Cerebellar nuclear complex (tissue), 1 donor: ENCODE measurements at regions not wholly inside any gene's neighbourhood (a gene's known extent, or its start where the extent isn't known, plus 50 kb on each side); places are given as distances from the start of the nearest gene placed in this dataset.

Source experiments
- DNase-seq, 2 experiments: peaks; one replicate each; lab custom pipeline; 2025; lab: John Stamatoyannopoulos, UW

GRCh38 chr3:71890356-71890931, 105.5 kb upstream of the PROK2 start:
- DNase-seq, result no peak

- no peak for DNase-seq
Observed at GRCh38 chr3:71887256-71887655, 102.3 kb upstream of the PROK2 start.

DNA sequence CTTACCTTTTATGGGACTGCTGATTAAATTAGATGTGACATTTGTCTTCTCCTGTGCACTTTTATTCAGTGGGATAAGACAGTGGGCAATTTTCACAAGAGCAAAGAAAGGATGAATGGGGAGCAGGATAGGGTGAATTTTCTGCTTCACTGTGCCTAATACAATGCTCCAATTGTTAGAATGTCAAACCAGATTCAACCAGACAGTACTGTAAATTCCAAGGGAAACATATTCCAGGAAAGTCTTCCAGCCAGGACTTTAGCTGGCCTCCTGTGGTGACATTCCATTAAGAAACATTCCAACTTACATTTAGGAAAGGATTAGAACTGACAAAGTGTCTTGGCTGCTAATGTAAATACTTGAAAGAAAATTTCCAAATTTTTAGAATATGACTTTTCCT, 100.1 kb upstream of the PROK2 start:
- no peak for DNase-seq

DNA sequence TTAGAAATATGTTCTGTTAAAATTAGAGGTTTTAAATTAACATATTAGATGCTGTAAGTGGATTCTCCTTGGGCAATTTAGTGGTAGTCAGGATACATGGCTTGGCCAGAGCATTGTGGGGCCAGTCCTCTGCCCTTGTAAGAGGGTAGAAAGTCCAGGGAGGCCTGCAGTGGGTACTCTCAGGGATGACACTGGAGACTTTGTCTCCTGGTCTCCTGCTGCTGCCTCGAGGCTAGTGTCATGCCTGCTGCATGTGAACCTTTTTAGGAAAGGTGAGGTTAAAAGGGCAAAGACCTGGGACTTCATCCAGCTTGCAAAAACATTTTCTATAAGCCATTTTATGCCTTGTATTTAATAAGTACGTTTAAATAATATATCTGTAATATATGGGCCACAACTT, 96.8 kb upstream of the PROK2 start:
- DNase-seq, result no peak

GRCh38 chr3:71881041-71881440, 96.1 kb upstream of the PROK2 start:
- DNase-seq, result no peak

DNA sequence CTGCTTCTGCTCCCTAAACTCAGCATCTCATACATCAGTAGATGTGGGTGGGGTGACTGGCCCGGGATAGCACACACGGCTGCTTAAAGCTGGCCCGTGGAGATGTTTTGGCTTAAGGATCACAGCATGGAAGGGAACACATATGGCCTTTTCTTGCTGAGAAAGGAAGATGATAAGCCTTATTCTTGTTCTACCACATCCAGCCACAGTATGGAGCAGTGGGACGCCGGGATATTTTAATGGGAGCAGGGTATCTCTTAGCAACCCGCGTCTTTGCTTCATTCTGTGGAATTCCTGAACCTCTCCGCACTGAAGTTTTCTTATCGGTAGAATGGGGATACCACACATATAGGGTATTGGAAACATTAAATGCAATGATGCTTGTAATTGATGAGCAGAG, 94.1 kb upstream of the PROK2 start:
- DNase-seq, result no peak

DNA sequence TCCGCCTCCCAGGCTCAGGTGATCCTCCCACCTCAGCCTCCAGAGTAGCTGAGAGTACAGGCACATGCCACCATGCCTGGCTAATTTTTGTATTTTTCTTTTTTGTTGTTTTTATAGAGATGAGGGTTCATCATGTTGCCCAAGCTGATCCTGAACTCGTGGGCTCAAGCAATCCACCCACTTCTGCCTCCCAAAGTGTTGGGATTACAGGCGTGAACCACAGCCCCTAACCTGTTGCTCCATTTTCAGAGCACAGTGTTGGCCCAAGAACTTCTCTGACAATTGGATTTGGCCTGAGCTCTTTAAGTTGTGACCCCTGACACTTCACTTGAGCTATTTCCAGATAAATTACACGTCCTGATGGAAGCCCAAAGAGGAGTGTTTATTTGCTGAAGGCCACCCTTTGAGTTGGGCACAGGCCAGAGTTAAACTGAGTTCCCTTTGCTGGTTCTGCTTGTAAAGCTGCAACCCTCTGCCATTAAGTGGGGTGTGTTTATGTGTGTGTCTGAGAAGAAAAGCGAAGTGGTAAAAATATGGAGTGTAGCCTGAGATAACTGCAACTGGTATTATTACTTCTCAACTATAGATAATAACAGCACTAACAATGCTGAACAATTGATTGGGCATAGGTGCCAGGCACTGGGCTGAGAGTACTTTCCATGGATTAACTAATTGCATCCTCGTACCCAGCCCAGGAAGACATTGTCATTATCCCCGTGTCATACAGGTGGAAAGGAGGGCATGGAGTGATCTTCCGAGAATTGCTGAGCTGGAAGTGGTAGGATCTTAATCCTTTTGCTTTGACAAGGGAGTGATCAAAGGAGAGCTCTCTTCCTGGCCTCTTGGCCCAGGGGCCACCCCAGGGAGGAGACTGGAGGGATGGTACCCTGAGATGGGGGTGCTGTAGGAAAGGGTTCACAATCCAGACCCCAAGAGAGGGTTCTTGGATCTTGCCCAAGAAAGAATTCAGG, 91.5 kb upstream of the PROK2 start:
- no peak for DNase-seq

DNA sequence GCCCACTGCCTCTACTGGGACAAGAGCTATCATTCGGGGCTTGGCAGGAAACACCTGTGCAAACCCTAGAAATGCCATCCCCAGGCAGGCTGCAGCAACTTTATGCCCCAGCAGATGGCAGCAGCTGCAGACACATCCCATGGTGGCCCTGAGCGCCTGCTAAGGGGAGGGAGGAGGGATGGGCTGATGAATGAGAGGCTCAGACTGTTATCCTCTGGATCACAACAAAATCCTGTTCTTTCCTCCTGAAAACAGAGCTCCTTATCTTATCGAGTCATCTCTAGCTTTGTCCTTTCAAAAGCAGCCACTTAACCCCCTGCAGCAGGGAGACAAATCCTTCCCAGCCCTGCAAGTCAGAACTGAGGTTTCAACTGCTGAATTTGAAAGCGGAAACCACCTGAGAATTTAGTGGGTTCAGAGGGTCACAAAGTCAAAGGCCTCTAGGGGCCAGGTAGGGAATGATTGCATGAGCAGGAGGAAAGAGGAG, 90.6 kb upstream of the PROK2 start:
- DNase-seq, result no peak

DNA sequence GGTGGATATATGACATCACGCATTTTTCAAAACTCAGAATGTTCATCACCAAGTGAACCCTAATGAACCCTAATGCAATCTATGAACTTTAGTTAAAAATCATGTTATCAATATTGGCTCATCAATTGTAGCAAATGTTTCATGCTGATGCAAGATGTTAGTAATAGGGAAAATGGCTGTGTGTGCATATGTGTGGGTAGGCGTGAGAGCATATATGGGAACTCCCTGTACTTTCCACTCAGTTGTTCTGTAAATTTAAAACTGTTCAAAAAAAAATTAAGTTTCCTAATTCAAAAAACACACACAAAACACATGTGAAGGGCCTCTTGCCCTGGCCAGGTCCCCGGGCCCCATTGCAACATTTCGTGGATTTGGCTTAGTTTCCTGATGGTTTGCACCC, 89.7 kb upstream of the PROK2 start:
- no peak for DNase-seq

DNA sequence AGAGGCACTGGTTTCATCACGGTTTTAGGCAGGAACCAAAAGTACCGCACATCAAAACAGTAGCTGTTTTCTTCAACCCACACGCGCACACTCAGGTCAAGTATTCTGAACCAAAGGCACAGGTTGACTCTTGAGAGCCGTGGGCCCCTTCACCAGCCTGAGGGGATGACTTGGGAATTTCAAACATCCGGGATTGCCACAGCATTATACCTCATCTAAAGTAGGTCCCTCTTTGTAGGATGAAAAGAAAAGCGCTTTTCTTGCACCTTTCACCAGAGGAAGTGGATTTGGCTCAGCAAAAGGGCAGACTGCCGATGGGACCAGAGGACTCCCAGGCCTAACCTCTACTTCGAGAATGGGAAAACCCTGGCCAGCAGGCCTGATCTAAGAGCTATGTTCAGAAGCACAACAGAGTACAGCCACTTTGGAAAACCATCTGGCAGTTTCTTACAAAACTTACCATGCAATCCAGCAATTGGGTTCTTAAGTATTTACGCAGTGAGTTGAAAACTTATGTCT, 88.2 kb upstream of the PROK2 start:
- DNase-seq, result no peak

- DNase-seq, result no peak
Observed at GRCh38 chr3:71872256-71872655, 87.3 kb upstream of the PROK2 start.

DNA sequence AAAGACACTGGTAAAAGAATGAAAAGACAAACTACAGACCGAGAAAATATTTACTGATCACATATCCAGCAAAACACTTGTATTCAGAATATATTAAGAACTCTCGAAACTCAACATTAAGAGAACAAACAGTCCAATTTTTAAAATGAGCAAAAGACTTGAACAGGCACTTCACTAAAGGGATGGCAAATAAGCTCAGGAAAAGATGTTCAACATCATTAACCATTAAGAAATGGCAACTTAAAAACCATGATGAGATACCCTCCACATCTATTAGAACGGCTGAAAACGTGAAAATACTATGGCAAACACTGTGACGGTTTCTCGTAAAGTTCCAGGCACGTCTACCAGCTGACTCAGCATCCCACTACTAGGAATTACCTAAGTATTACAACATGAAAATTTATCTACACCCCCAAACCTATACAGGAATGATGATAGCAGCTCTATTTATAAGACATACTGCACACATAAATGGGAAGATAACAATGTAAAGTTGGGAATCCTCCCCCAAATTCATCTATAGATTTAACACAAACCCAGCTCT, 86.1 kb upstream of the PROK2 start:
- no peak for DNase-seq

GRCh38 chr3:71868876-71869275, 83.9 kb upstream of the PROK2 start:
- no peak for DNase-seq

DNA sequence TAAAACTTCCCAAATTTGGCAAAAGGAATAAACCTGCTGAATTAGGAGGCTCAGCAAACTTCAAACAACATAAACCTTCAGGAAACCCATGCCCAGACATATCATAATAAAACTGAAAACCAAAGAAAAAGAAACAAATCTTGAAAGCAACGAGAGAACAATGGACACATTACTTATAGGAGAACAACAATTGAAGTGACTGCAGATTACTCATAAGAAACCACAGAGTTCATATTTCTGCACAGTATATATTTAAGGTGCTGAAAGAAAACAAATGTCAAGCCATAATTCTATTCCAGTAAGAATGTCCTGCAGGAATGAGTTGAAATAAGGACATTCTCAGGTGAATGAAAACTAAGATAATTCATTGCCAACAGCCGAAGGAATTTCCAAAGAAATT, 80.8 kb upstream of the PROK2 start:
- DNase-seq, result no peak

DNA sequence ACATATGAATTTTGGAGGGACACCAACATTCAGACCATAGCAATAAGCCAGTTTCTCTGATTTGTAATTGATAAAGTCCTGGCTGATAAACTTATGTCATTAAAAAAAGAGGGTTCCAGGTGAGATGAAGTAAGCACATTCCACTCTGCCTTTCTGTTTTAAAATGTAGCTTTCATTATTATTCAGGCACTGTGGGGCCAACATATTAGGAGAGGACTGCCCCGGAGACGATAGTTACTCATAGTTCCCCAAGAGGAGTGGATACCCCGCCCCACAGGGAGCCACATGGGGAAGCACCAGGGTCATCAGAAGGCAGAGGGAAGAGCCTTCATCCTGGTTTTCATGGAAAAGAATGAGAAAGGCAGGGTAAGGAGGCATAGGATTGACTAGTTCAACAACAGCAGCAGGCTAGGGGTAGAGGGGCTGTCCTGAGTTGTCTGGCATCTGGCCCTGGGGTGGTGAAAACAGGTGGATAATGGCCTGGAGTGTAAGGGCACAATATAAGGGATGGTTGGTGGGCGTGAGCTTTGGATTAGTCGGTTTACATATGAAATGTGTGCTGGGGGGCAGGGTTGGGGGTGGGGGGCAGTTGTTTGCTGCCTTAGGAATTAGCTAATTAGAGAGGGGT, 78.7 kb upstream of the PROK2 start:
- no peak for DNase-seq

DNA sequence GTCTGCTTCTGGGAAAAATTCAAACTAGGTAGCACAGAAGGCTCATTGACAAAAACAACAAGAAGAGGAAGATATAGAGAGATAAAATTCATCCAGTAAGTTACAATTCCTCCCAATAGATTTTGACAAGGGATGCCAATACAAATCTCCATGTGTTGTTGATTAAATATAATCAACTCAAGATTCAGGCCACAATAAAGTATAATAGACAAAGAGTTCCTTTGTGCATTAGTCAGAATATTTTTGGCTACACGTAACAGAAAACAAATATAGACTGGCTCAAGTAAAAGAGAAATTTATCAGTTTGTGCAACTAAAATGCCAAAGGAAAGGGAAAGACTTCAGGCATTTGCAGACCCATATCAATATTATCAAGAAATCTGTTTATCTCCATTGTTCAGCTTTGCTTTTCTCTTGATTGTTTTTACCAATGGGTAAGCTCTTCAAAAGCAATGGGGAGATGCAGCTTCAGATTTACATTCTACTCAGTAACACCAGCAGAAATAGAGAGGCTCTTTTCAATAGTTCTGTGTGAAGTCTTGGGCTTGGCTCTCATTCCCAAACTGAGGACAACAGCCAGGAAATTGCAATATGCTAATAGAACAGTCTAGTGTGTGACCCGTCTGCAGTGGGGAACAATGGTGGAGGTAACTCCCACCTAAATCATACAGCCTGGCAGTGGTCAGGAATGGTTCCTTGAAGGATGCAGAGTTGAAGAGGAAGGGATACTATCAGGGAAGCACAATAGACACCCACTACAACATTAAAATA, 77.6 kb upstream of the PROK2 start:
- no peak for DNase-seq

DNA sequence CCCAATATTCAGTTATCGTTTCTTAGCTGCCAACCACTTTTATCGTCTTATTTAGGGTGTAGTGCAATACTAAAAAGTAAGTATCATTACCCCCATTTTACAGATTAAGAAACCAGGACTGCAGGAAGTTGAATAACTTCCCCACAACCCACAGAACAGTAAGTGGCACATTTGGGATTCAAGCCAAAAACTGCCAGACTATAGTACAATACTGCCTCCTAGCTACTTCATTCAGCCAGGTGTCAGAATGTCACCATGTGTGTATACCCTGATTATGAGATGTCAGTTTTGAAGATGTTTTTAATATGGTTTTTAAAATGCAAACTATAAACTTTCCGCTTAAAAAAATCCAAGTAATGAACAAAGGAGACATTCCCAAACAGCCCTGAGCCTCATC, 74.2 kb upstream of the PROK2 start:
- DNase-seq, result no peak

- DNase-seq, result no peak
Observed at GRCh38 chr3:71858503-71859122, 73.7 kb upstream of the PROK2 start.

DNA sequence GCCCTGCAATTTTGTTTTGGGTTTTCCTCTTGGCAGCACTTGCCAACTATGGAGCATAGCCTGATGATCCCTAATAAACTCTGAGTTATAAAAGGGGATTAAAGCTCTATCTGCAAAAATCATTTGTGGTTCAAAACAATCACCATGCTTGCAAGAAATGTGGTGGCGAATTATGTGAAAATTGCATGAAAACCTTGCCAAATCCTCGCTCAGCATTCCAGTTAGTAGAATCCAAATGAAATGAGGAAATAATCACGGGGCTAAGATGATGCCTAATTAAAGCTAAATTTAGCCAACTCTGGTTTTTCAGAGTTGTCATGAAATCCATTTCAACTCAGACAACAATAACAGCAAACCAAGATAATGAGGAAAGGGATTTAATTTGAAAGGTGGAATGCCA, 73.0 kb upstream of the PROK2 start:
- no peak for DNase-seq

DNA sequence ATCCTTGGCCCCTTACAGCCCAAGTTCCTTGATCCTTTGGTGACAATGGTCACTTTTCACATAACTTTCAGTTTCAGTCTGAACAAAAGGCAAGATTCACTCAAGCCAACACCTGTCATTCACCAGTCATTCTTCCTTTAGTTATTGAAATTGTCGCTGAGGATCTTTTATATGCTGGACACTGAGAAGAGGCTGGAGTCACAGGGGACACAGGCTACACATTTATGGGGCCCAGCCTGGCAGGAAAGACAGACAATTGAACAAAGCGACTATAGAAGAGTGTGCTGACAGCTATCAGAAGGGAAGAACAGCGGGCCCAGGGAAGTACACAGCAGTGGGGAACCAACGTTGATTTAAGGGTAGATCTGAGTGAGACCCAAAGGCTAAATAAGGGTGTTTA, 69.8 kb upstream of the PROK2 start:
- no peak for DNase-seq

DNA sequence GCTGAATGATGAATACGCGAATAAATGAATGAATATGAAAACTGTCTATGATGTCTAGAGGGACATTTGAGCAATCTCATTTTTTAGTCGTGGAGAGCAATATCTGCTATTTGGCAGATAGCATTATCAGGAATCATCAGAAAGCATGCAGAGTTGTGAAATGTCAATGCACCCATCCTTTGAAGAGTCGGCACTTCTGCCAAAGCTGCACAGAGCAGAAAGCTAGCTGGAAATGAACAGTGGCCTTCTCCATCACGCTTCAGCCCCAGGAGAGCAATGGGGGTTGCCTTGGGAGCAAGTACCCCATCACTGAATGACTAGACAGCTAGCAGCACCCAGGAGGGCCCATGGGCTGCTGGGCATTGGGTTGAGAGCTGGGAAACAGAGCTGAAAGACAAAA, 69.1 kb upstream of the PROK2 start:
- DNase-seq, result no peak
